A549 (cell line): ENCODE measurements at regions not wholly inside any gene's neighbourhood (a gene's known extent, or its start where the extent isn't known, plus 50 kb on each side); places are given as distances from the start of the nearest gene placed in this dataset.

Experiments
- ATAC-seq, 2 experiments: fragments of 200-7000 bp in 1 of 2; fragments of >200 bp in 1 of 2; cut with Nextera tagmentation in 1 of 2; cut with Tn5 transposase in 1 of 2; 3 replicates each; pipeline versions ENCODE4 v1.8.0 to v1.9.1; 2018 to 2020; ENCODE audit warnings: mild to moderate bottlenecking in 1 of 2, moderate library complexity in 1 of 2
- CTCF ChIA-PET: fragments of 300-600 bp; sonication (Branson Sonifier 250); formaldehyde crosslinking; extraction: SDS; loops from one replicate; lab custom pipeline; 2021; ENCODE audit warnings: antibody characterized with exemption, inconsistent platforms; lab: Yijun Ruan, JAX
- POLR2A ChIA-PET: fragments of 350-600 bp; formaldehyde crosslinking; extraction: SDS; loops from one replicate; lab custom pipeline; 2021; ENCODE audit warnings: antibody characterized with exemption, inconsistent platforms; lab: Yijun Ruan, JAX
- DNase-seq, 2 experiments: peaks; one replicate each; pipeline versions ENCODE4 v3.0.0 to v3.0.0-alpha.2; 2011 to 2016; ENCODE audit warnings: low read depth in 1 of 2, low spot score in 1 of 2
- FAIRE-seq: peaks from 2 replicates; lab custom pipeline; 2011; peaks lifted over from hg19 to GRCh38; lab: Jason Lieb, UNC
- H3K27ac ChIP-seq, 2 experiments: fragments of >200 bp; sonication (Bioruptor Twin); formaldehyde crosslinking; 3 replicates each; pipeline ENCODE4 v1.5.1; 2016 to 2017
- H3K4me1 ChIP-seq: fragments of >200 bp; sonication (Bioruptor Twin); formaldehyde crosslinking; 3 replicates; pipeline ENCODE4 v1.6.1; 2016
- H3K4me2 ChIP-seq: fragments of >200 bp; sonication (Bioruptor Twin); formaldehyde crosslinking; 3 replicates; pipeline ENCODE4 v1.6.1; 2016
- H3K4me3 ChIP-seq: fragments of >200 bp; sonication (Bioruptor Twin); formaldehyde crosslinking; 3 replicates; pipeline ENCODE4 v1.5.1; 2016
- H3K9me3 ChIP-seq: fragments of >200 bp; sonication (Bioruptor Twin); formaldehyde crosslinking; 3 replicates; pipeline ENCODE4 v1.6.1; 2016
- BCL3 ChIP-seq: fragments of >200 bp; sonication (Bioruptor Twin); formaldehyde crosslinking; IDR thresholded peaks from 3 replicates; pipeline ENCODE4 v1.6.1; 2016
- CBX2 ChIP-seq: fragments of 200-600 bp; sonication (generic); IDR thresholded peaks from 2 replicates; pipeline ENCODE4 v1.6.1; 2016; ENCODE audit warnings: low read depth, mild to moderate bottlenecking, borderline replicate concordance
- CHD2 ChIP-seq: fragments of 150-350 bp; IDR thresholded peaks from 2 replicates; pipeline ENCODE4 v1.6.1; 2014; ENCODE audit warnings: low read length; ENCODE audit not compliant: partially characterized antibody
- CHD4 ChIP-seq: fragments of 200-600 bp; sonication (generic); IDR thresholded peaks from 2 replicates; pipeline ENCODE4 v1.6.1; 2016; ENCODE audit warnings: antibody characterized with exemption, mild to moderate bottlenecking, borderline replicate concordance
- EHF ChIP-seq: fragments of 250-450 bp; sonication (Bioruptor Pico); IDR thresholded peaks from 2 replicates; pipeline ENCODE4 v1.5.0; 2020; ENCODE audit warnings: mild to moderate bottlenecking
- EHMT2 ChIP-seq: fragments of 200-600 bp; sonication (generic); IDR thresholded peaks from 2 replicates; pipeline ENCODE4 v1.6.1; 2016; ENCODE audit warnings: antibody characterized with exemption, low read depth, mild to moderate bottlenecking, moderate library complexity
- ELK1 ChIP-seq: fragments of 150-350 bp; IDR thresholded peaks from 2 replicates; pipeline ENCODE4 v1.6.1; 2014; ENCODE audit warnings: low read depth, mild to moderate bottlenecking, low read length
- FOSB ChIP-seq: fragments of 250-450 bp; sonication (Bioruptor Pico); IDR thresholded peaks from 2 replicates; pipeline ENCODE4 v1.5.0; 2020; ENCODE audit warnings: mild to moderate bottlenecking, moderate library complexity
- FOSL2 ChIP-seq, 2 experiments: fragments of 450-650 bp in 1 of 2; fragments of >200 bp in 1 of 2; sonication (Bioruptor Twin) in 1 of 2; formaldehyde crosslinking; IDR thresholded peaks; 2 replicates each; pipeline versions ENCODE4 v1.5.0 to v1.6.1; 2016 to 2020; ENCODE audit warnings: mild to moderate bottlenecking in 1 of 2, moderate library complexity in 1 of 2
- HOXB13 ChIP-seq: fragments of 250-450 bp; sonication (Bioruptor Pico); IDR thresholded peaks from 2 replicates; pipeline ENCODE4 v1.5.0; 2020; ENCODE audit warnings: low read depth, mild to moderate bottlenecking, moderate library complexity
- HOXB5 ChIP-seq: fragments of 250-450 bp; sonication (Bioruptor Pico); IDR thresholded peaks from 2 replicates; pipeline ENCODE4 v1.5.0; 2020; ENCODE audit warnings: mild to moderate bottlenecking, moderate library complexity
- KDM5A ChIP-seq: fragments of 200-600 bp; sonication (generic); IDR thresholded peaks from 2 replicates; pipeline ENCODE4 v1.6.1; 2016; ENCODE audit warnings: antibody characterized with exemption, mild to moderate bottlenecking
- MAX ChIP-seq: IDR thresholded peaks from 2 replicates; pipeline ENCODE4 v1.6.1; 2012
- RFX5 ChIP-seq: fragments of 450-650 bp; IDR thresholded peaks from 2 replicates; pipeline ENCODE4 v1.7.1; 2014; ENCODE audit warnings: antibody characterized with exemption, mild to moderate bottlenecking, moderate library complexity
- TFCP2L1 ChIP-seq: fragments of 250-450 bp; sonication (Bioruptor Pico); IDR thresholded peaks from 2 replicates; pipeline ENCODE4 v1.5.0; 2021; ENCODE audit warnings: mild to moderate bottlenecking
- TP53 ChIP-seq: fragments of 250-450 bp; sonication (Bioruptor Pico); IDR thresholded peaks from 2 replicates; pipeline ENCODE4 v1.5.0; 2021; ENCODE audit warnings: mild to moderate bottlenecking, moderate library complexity
- ZFP36 ChIP-seq: fragments of 450-650 bp; IDR thresholded peaks from 2 replicates; pipeline ENCODE4 v1.6.1; 2014; ENCODE audit warnings: borderline replicate concordance; ENCODE audit not compliant: partially characterized antibody
- ZNF302 ChIP-seq: fragments of 250-450 bp; sonication (Bioruptor Pico); IDR thresholded peaks from 2 replicates; pipeline ENCODE4 v1.9.0; 2021; ENCODE audit warnings: inconsistent platforms, mild to moderate bottlenecking, moderate library complexity
- WGBS: methylation state at CpG from one replicate; pipeline ENCODE4 v1.1.6; 2017; ENCODE audit errors: missing lambda C conversion rate; 5-methylcytosine and 5-hydroxymethylcytosine counted together
- TF ChIP-seq, protein P1 (sequence below): fragments of >200 bp; sonication (Bioruptor Twin); formaldehyde crosslinking; IDR thresholded peaks from 3 replicates; pipeline ENCODE4 v1.5.1; 2016
- TF ChIP-seq, protein P2 (sequence below): IDR thresholded peaks from 2 replicates; pipeline ENCODE4 v1.6.1; 2012; ENCODE audit warnings: low read depth, borderline replicate concordance
- TF ChIP-seq, protein P3 (sequence below): fragments of 450-650 bp; IDR thresholded peaks from 2 replicates; pipeline ENCODE4 v1.6.1; 2014; ENCODE audit warnings: antibody characterized with exemption

DNA sequence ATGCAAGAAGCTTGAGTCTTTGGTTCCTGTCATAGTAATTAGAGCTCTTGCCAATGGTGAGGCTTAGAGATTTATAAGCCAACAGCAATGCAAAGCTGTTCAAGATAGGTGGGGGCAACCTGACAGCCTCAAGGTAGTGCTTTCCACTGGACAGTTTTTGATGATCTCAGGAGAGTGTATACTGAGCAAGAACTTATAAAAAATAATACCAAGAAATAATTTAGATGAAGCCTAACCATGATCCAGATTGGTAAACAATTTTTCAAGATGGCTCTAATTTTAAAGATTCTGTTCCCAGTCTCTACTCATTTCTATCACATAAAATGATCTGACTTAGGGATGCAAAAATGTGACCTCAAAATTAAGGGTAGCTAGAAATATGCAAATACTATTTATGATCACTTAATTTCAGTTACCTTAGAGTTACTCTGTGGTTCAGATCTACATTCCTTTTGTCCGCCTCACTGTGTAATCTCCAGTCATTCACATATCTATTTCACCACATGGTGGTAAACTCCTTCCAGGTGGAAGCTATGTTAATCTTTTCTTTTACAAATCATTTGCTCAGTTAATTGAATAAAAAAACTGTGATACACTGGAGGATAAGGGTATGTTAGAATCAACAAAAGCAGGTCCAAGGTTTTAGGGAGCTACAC, 1228.0 kb upstream of the C9orf72 start:
- CTCF ChIA-PET, result no interaction called here
- no peaks in the 10 kb centered on the region for H3K4me1 ChIP-seq
- POLR2A ChIA-PET, result no interaction called here
- 95% methylated on average over 1 of the region's 1 CpG for WGBS
- no peak for TF ChIP-seq BCL3
- TF ChIP-seq EHF, result no peak
- no peak overlapping the region for H3K27ac ChIP-seq
- no peak overlapping the region for H3K4me3 ChIP-seq
- FAIRE-seq (no peak), ATAC-seq (no peak), DNase-seq (no peak)
- no peak overlapping the region for H3K4me2 ChIP-seq
- H3K9me3 ChIP-seq, result no peaks in the 10 kb centered on the region

DNA sequence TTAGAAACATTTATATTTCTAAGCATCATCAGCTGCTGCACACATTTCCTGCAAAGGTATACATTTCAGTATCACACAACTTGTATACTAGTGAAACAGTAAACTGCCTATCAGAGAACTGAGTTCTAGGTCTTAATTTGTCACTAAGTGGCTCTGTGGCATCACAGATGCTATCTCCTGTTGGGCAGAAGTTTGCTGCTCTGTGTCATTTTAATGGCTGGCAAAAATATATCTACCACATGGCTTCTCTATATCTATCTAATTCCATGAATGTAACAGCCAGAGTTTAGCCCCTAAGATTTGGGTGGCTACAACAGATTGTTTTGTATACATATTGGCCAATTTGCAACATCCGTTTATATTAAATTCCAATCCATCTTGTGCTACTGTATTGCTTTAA, 1231.9 kb upstream of the C9orf72 start:
- 91% methylated on average over 1 of the region's 1 CpG for WGBS
- no peak for ATAC-seq
- CTCF ChIA-PET, result no interaction called here
- POLR2A ChIA-PET, result no interaction called here
- Histone ChIP-seq H3K9me3 (no peaks in the 10 kb centered on the region), H3K4me2 (no peak overlapping the region), H3K27ac (no peak overlapping the region), H3K4me3 (no peak overlapping the region), H3K4me1 (peaks cover 7% of the 10 kb centered on the region; the same call in 2 of the 3 replicates)
- no peak for FAIRE-seq
- no peak for TF ChIP-seq KDM5A
- TF ChIP-seq, protein P1, sequence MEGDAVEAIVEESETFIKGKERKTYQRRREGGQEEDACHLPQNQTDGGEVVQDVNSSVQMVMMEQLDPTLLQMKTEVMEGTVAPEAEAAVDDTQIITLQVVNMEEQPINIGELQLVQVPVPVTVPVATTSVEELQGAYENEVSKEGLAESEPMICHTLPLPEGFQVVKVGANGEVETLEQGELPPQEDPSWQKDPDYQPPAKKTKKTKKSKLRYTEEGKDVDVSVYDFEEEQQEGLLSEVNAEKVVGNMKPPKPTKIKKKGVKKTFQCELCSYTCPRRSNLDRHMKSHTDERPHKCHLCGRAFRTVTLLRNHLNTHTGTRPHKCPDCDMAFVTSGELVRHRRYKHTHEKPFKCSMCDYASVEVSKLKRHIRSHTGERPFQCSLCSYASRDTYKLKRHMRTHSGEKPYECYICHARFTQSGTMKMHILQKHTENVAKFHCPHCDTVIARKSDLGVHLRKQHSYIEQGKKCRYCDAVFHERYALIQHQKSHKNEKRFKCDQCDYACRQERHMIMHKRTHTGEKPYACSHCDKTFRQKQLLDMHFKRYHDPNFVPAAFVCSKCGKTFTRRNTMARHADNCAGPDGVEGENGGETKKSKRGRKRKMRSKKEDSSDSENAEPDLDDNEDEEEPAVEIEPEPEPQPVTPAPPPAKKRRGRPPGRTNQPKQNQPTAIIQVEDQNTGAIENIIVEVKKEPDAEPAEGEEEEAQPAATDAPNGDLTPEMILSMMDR, result no peak
- TF ChIP-seq FOSB (CRISPR knock-in tag), result no peak
- no peak for TF ChIP-seq RFX5
- no peak for TF ChIP-seq CHD4
- TF ChIP-seq TFCP2L1 (CRISPR knock-in tag), result no peak
- TF ChIP-seq, protein P2, sequence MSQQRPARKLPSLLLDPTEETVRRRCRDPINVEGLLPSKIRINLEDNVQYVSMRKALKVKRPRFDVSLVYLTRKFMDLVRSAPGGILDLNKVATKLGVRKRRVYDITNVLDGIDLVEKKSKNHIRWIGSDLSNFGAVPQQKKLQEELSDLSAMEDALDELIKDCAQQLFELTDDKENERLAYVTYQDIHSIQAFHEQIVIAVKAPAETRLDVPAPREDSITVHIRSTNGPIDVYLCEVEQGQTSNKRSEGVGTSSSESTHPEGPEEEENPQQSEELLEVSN, result no peak
- no peak for TF ChIP-seq ZNF302 (CRISPR knock-in tag)
- TF ChIP-seq TP53 (CRISPR knock-in tag), result no peak
- no peak for TF ChIP-seq EHMT2
- no peak for TF ChIP-seq FOSL2 (IDR thresholded peaks at IDR 0.05)
- TF ChIP-seq FOSL2 (CRISPR knock-in tag; IDR thresholded peaks at IDR 0.05), result no peak
- TF ChIP-seq CBX2, result no peak
- no peak for TF ChIP-seq ELK1
- TF ChIP-seq, protein P3, sequence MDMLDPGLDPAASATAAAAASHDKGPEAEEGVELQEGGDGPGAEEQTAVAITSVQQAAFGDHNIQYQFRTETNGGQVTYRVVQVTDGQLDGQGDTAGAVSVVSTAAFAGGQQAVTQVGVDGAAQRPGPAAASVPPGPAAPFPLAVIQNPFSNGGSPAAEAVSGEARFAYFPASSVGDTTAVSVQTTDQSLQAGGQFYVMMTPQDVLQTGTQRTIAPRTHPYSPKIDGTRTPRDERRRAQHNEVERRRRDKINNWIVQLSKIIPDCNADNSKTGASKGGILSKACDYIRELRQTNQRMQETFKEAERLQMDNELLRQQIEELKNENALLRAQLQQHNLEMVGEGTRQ, result no peak
- TF ChIP-seq MAX, result no peak
- no peak for TF ChIP-seq CHD2
- no peak for TF ChIP-seq ZFP36
- TF ChIP-seq HOXB5 (CRISPR knock-in tag), result no peak
- no peak for TF ChIP-seq HOXB13 (CRISPR knock-in tag)
- DNase-seq, result no peak
